Epithelial cell of esophagus (primary cell): ENCODE measurements at regions not wholly inside any gene's neighbourhood (a gene's known extent, or its start where the extent isn't known, plus 50 kb on each side); places are given as distances from the start of the nearest gene placed in this dataset.
A peak's percentile ranks its signal among the peaks of the same experiment; 100 is the strongest.

Source experiments
- DNase-seq: peaks from one replicate; pipeline ENCODE4 v3.0.0; 2010; ENCODE audit warnings: low read depth
- H3K4me3 ChIP-seq: 2 replicates; pipeline ENCODE4 v1.5.1; 2011; ENCODE audit warnings: mild to moderate bottlenecking, low read length, control low read depth
- TF ChIP-seq, protein P1 (sequence below): IDR thresholded peaks from 2 replicates; pipeline ENCODE4 v1.5.1; 2011; ENCODE audit warnings: low read depth, mild to moderate bottlenecking, low read length, control low read depth, inconsistent platforms; ENCODE audit not compliant: insufficient read depth; ENCODE audit errors: missing control alignments

DNA sequence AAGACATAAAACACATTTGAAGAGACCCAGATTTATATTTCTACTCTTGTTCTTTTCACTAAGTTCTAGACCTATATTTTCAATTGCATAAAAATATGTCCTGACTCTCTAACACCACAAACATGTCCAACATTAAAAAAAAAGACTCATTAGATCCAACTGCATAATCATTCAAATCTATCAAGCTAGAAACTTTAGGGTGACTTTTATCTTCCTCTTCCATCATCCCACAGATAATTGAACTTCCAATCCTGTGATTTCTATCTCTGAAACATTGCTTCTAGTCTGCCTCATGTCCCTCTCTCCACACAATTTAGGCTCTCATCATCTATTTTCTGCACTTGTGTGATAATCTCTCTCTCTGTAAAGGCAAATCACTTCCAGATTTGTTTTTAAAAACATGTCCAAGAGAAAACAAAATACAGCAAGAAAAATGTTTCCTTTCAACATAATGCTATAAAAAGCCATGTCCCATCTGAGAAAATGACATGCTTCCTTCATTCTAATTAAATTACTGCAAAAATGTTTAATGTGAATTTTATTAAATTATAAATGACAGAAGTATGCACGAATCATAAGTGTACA lies 615.9 kb downstream of the RNF144B start:
- no peak for DNase-seq
- no peak overlapping the region for H3K4me3 ChIP-seq
- TF ChIP-seq, protein P1, sequence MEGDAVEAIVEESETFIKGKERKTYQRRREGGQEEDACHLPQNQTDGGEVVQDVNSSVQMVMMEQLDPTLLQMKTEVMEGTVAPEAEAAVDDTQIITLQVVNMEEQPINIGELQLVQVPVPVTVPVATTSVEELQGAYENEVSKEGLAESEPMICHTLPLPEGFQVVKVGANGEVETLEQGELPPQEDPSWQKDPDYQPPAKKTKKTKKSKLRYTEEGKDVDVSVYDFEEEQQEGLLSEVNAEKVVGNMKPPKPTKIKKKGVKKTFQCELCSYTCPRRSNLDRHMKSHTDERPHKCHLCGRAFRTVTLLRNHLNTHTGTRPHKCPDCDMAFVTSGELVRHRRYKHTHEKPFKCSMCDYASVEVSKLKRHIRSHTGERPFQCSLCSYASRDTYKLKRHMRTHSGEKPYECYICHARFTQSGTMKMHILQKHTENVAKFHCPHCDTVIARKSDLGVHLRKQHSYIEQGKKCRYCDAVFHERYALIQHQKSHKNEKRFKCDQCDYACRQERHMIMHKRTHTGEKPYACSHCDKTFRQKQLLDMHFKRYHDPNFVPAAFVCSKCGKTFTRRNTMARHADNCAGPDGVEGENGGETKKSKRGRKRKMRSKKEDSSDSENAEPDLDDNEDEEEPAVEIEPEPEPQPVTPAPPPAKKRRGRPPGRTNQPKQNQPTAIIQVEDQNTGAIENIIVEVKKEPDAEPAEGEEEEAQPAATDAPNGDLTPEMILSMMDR, result no peak

DNA sequence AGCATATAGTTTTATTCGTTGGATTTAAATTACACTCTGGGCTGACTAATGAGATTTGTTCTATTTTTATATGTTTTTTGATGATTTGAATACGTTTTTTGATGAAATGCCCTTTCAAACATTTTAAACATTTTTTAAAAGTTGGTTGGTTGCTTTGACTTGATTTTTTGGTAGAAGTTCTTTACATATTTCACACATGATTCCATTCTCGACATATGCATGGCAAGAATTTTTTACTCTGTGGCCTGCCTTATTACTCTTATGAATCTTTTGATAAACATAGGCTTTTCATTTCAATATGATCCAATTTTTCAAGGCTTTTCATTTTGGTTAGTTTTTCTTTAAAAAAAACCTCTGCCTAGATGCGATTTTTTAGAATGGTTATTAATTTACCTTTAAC lies 617.0 kb downstream of the RNF144B start:
- TF ChIP-seq, protein P1, result no peak
- DNase-seq, result no peak
- no peak overlapping the region for H3K4me3 ChIP-seq

DNA sequence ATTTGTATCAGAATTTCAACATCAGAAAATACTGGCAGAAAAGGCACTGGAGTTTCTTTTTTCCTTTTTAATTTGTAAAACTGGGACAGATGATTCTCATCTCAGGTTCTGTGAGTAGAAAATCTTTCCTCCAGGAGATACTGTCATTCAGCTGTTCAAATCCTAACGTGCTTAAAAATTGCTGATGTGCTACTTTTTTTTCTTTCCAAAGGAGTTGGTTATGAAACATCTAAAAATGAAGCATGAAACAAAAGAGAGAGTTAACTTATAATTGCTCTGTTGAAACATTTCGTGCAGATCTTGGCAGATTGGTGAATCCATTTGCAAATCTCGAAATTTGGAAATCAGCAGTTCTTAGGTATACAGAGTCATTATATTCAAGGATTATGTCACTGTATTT lies 622.6 kb downstream of the RNF144B start:
- TF ChIP-seq, protein P1, result no peak
- DNase-seq, result no peak
- no peak overlapping the region for H3K4me3 ChIP-seq

DNA sequence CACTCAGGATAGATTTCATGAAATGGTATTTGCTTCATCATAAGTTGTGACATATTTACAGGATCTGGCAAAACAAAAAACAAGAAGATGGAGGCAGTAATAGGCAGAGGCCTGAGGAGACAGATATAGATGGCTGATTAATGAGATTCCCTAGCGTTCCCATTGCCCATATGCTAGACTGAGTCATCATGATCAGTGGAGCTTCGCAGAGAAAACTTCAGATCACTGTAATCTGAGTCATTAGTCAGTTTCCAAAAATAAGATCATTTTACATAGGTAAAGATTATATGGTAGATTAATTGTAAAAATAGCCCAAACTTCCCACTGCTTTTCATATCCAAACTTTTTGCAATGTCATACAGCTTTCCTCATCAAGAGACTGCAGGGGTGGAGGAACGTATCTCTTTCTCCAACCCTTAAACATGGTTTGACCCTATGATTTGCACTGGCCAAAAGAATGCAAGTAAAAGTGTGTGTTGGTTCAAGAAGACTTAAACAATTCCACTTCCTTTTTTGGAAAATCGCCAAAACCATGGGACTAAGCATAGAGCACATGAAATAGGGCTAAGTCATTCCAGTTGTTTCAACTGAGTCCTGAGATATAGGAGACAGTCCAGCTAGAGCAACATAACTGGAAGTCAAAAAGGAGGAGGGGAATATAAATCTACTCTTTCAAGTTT lies 626.0 kb downstream of the RNF144B start:
- peak; percentile 29 for DNase-seq
- no peak overlapping the region for H3K4me3 ChIP-seq
- TF ChIP-seq, protein P1, result no peak

DNA sequence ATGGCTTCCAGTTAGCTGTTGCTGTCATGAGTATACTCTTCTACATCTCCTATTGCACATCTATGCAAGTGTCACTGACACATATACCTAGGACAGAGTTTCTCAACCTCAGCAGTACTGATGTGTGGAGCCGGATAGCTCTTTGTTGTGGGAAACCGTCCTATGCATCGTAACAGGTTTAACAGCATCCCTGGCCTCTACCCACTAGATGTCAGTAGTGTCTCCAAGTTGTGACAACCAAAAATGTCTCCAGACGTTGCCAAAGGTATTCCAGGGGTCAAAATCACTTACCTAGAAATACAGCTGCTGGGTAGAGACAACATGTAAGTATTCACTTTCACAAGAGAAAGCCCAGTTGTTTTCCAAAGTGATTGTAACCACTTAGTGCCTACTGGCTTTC lies 637.6 kb downstream of the RNF144B start:
- TF ChIP-seq, protein P1, result peak; percentile 74
- peak; percentile 50 for DNase-seq
- H3K4me3 ChIP-seq, result no peak overlapping the region

DNA sequence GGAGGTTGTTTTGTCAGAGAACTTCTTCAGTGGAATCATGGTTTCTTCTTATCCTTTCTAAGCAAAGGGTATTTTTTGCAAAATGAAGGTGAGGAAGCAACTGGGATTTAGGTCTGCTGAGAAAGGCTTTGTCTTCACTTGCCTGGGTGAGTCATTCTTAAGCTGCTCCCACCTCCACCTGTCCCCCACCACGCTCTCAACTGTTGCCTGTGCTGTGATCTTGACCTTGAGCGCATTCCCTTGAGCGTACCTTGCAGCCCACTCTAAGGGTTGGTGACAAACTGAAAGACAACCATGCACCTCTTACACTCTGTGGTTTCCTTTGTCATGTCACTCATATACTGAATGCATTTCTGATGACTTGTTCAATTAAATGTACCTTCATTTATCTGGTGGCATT lies 641.1 kb downstream of the RNF144B start:
- TF ChIP-seq, protein P1, result no peak
- H3K4me3 ChIP-seq, result no peak overlapping the region
- peak; percentile 11 for DNase-seq
